Panc1 (cell line): ENCODE measurements at regions not wholly inside any gene's neighbourhood (a gene's known extent, or its start where the extent isn't known, plus 50 kb on each side); places are given as distances from the start of the nearest gene placed in this dataset.
"Not testable (repeated sequence)": the region's sequence is repeated elsewhere in the genome, so short reads cannot be mapped to it uniquely, and the experiment has no call there.

Source experiments
- POLR2AphosphoS5 ChIP-seq: IDR thresholded peaks from 2 replicates; pipeline ENCODE4 v1.6.1; 2012; ENCODE audit warnings: mild to moderate bottlenecking, low read depth, low read length, moderate library complexity
- TCF7L2 ChIP-seq: IDR thresholded peaks from 2 replicates; pipeline ENCODE4 v1.6.1; 2011; ENCODE audit warnings: mild to moderate bottlenecking, low read depth, low read length, inconsistent platforms
- TF ChIP-seq, protein P1 (sequence below): fragments of 450-650 bp; IDR thresholded peaks from 2 replicates; pipeline ENCODE4 v1.5.1; 2017; ENCODE audit warnings: mild to moderate bottlenecking

DNA sequence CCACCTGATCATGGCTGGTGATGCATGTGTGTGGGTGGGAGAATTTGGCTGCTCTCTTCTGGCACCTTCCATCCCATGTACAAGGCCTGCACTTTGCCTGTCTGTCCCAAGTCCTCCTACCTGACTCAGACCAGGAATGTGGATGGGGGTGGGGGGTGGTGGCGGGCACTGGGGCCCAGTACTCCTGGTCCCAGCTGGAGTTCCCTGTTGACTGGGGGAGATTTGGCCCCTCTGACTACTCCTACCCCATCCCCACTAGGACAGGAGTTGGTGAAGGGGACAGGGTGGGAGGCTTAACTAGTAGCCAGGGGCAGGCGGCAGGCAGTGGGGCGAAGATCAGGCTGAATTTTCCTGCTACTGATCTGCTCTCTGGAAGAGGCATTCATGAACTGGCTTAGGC is 126.6 kb downstream of the POTEH start:
- TF ChIP-seq, protein P1, sequence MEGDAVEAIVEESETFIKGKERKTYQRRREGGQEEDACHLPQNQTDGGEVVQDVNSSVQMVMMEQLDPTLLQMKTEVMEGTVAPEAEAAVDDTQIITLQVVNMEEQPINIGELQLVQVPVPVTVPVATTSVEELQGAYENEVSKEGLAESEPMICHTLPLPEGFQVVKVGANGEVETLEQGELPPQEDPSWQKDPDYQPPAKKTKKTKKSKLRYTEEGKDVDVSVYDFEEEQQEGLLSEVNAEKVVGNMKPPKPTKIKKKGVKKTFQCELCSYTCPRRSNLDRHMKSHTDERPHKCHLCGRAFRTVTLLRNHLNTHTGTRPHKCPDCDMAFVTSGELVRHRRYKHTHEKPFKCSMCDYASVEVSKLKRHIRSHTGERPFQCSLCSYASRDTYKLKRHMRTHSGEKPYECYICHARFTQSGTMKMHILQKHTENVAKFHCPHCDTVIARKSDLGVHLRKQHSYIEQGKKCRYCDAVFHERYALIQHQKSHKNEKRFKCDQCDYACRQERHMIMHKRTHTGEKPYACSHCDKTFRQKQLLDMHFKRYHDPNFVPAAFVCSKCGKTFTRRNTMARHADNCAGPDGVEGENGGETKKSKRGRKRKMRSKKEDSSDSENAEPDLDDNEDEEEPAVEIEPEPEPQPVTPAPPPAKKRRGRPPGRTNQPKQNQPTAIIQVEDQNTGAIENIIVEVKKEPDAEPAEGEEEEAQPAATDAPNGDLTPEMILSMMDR, result not testable (repeated sequence)
- not testable (repeated sequence) for TF ChIP-seq TCF7L2, POLR2AphosphoS5
